GM18951 (cell line): ENCODE measurements at regions not wholly inside any gene's neighbourhood (a gene's known extent, or its start where the extent isn't known, plus 50 kb on each side); places are given as distances from the start of the nearest gene placed in this dataset.

Experiments
- POLR2A ChIP-seq: IDR thresholded peaks from 4 replicates; pipeline ENCODE4 v1.6.1; 2011; ENCODE audit warnings: mild to moderate bottlenecking; ENCODE audit not compliant: insufficient read length, insufficient read depth; ENCODE audit errors: extremely low read depth
- in situ Hi-C: fragments of 300-500 bp; cut with MboI; formaldehyde crosslinking; loops from one replicate; pipeline ENCODE4 v1.12.0; 2022; ENCODE audit warnings: low sequenced_read_pairs, mixed read lengths, inconsistent platforms; ENCODE audit not compliant: unreplicated experiment

GRCh38 chr13:79037197-79037596 lies 368.9 kb downstream of the RBM26 start:
- no peak for TF ChIP-seq POLR2A
- in situ Hi-C loops: no loop called here

GRCh38 chr13:79034341-79034740 lies 371.7 kb downstream of the RBM26 start:
- no peak for TF ChIP-seq POLR2A
- in situ Hi-C loops: no loop called here

- in situ Hi-C loops: no loop called here
- TF ChIP-seq POLR2A: no peak
Observed at GRCh38 chr13:79030513-79030912, 371.6 kb upstream of the OBI1 start.

- in situ Hi-C loops: no loop called here
- TF ChIP-seq POLR2A: no peak
Observed at GRCh38 chr13:79018166-79018565, 359.2 kb upstream of the OBI1 start.

- in situ Hi-C loops: no loop called here
Observed at GRCh38 chr13:79011179-79011578, 352.2 kb upstream of the OBI1 start.

GRCh38 chr13:79003989-79004898 lies 345.3 kb upstream of the OBI1 start:
- in situ Hi-C loops: no loop called here
- no peak for TF ChIP-seq POLR2A

More at GRCh38 chr13:79011179-79011578, 352.2 kb upstream of the OBI1 start:
- TF ChIP-seq POLR2A: no peak

- no peak for TF ChIP-seq POLR2A
- in situ Hi-C loops: no loop called here
Observed at GRCh38 chr13:78999494-78999893, 340.5 kb upstream of the OBI1 start.

GRCh38 chr13:78998630-78999315 lies 339.8 kb upstream of the OBI1 start:
- TF ChIP-seq POLR2A: no peak
- in situ Hi-C loops: no loop called here

- TF ChIP-seq POLR2A: no peak
- in situ Hi-C loops: no loop called here
Observed at GRCh38 chr13:78997902-78998629, 339.1 kb upstream of the OBI1 start.

- in situ Hi-C loops: no loop called here
- no peak for TF ChIP-seq POLR2A
Observed at GRCh38 chr13:78993792-78994191, 334.8 kb upstream of the OBI1 start.

- TF ChIP-seq POLR2A: no peak
- in situ Hi-C loops: no loop called here
Observed at GRCh38 chr13:78981913-78982312, 323.0 kb upstream of the OBI1 start.

GRCh38 chr13:78979349-78979748 lies 320.4 kb upstream of the OBI1 start:
- no peak for TF ChIP-seq POLR2A
- in situ Hi-C loops: loop anchor here (10.0 kb wide), 1 partner anchor 845 kb away; no protein-coding TSS in a partner anchor

GRCh38 chr13:78978381-78978998 lies 319.5 kb upstream of the OBI1 start:
- TF ChIP-seq POLR2A: no peak
- in situ Hi-C loops: loop anchor here (10.0 kb wide), 1 partner anchor 844 kb away; no protein-coding TSS in a partner anchor

GRCh38 chr13:78977311-78977710 lies 318.4 kb upstream of the OBI1 start:
- in situ Hi-C loops: loop anchor here (10.0 kb wide), 1 partner anchor 843 kb away; no protein-coding TSS in a partner anchor
- TF ChIP-seq POLR2A: no peak
